WERI-Rb-1 (cell line): ENCODE measurements at regions not wholly inside any gene's neighbourhood (a gene's known extent, or its start where the extent isn't known, plus 50 kb on each side); places are given as distances from the start of the nearest gene placed in this dataset.

Experiments
- DNase-seq: peaks from one replicate; pipeline ENCODE4 v3.0.0-alpha.2; 2020
- H3K27ac ChIP-seq: fragments of 250-450 bp; sonication (Bioruptor Pico); 2 replicates; pipeline ENCODE4 v1.5.1; 2020; ENCODE audit warnings: mild to moderate bottlenecking, moderate library complexity
- H3K27me3 ChIP-seq: fragments of 250-450 bp; sonication (Bioruptor Pico); 2 replicates; pipeline ENCODE4 v1.5.1; 2021; ENCODE audit warnings: mild to moderate bottlenecking, low read depth, moderate library complexity; ENCODE audit not compliant: insufficient read depth, severe bottlenecking
- H3K36me3 ChIP-seq: fragments of 250-450 bp; sonication (Bioruptor Pico); 2 replicates; pipeline ENCODE4 v1.5.1; 2020; ENCODE audit warnings: mild to moderate bottlenecking, moderate library complexity
- H3K4me3 ChIP-seq: 2 replicates; pipeline ENCODE4 v1.5.1; 2011; ENCODE audit warnings: low read depth, mild to moderate bottlenecking, control low read depth, low read length
- H3K9me3 ChIP-seq: fragments of 250-450 bp; sonication (Bioruptor Pico); 2 replicates; pipeline ENCODE4 v1.5.1; 2021; ENCODE audit warnings: mild to moderate bottlenecking, moderate library complexity; ENCODE audit not compliant: severe bottlenecking
- CTCF ChIP-seq: IDR thresholded peaks from 2 replicates; pipeline ENCODE4 v1.5.1; 2011; ENCODE audit warnings: low read depth, mild to moderate bottlenecking, control low read depth, inconsistent platforms, low read length

GRCh38 chr5:167798448-167798847, 493.0 kb upstream of the WWC1 start:
- Histone ChIP-seq H3K9me3 (no peaks in the 10 kb centered on the region), H3K36me3 (no peaks in the 10 kb centered on the region), H3K4me3 (no peak overlapping the region), H3K27me3 (no peaks in the 10 kb centered on the region), H3K27ac (no peak overlapping the region)
- DNase-seq: no peak
- no peak for TF ChIP-seq CTCF

GRCh38 chr5:167800427-167800826, 491.0 kb upstream of the WWC1 start:
- H3K9me3 ChIP-seq: no peaks in the 10 kb centered on the region
- H3K4me3 ChIP-seq: no peak overlapping the region
- H3K36me3 ChIP-seq: no peaks in the 10 kb centered on the region
- no peaks in the 10 kb centered on the region for H3K27me3 ChIP-seq
- TF ChIP-seq CTCF: no peak
- DNase-seq: no peak
- H3K27ac ChIP-seq: no peak overlapping the region

GRCh38 chr5:167801999-167802398, 489.4 kb upstream of the WWC1 start:
- Histone ChIP-seq H3K27ac (no peak overlapping the region), H3K36me3 (no peaks in the 10 kb centered on the region), H3K27me3 (no peaks in the 10 kb centered on the region), H3K4me3 (no peak overlapping the region), H3K9me3 (no peaks in the 10 kb centered on the region)
- DNase-seq: no peak
- no peak for TF ChIP-seq CTCF

GRCh38 chr5:167802755-167803431, 488.6 kb upstream of the WWC1 start:
- no peak for DNase-seq
- H3K9me3 ChIP-seq: no peaks in the 10 kb centered on the region
- H3K27ac ChIP-seq: no peak overlapping the region
- H3K27me3 ChIP-seq: no peaks in the 10 kb centered on the region
- TF ChIP-seq CTCF: no peak
- H3K36me3 ChIP-seq: no peaks in the 10 kb centered on the region
- H3K4me3 ChIP-seq: no peak overlapping the region

GRCh38 chr5:167804512-167805220, 486.8 kb upstream of the WWC1 start:
- H3K27ac ChIP-seq: no peak overlapping the region
- no peak for DNase-seq
- TF ChIP-seq CTCF: no peak
- no peaks in the 10 kb centered on the region for H3K9me3 ChIP-seq
- no peaks in the 10 kb centered on the region for H3K27me3 ChIP-seq
- H3K36me3 ChIP-seq: no peaks in the 10 kb centered on the region
- no peak overlapping the region for H3K4me3 ChIP-seq

GRCh38 chr5:167810573-167810972, 480.9 kb upstream of the WWC1 start:
- Histone ChIP-seq H3K4me3 (peak overlapping the region; percentile 28), H3K27ac (peak overlapping the region; percentile 49), H3K27me3 (no peaks in the 10 kb centered on the region), H3K36me3 (no peaks in the 10 kb centered on the region), H3K9me3 (no peaks in the 10 kb centered on the region)
- peak; percentile 13 for DNase-seq
- TF ChIP-seq CTCF: no peak
